Epithelial cell of esophagus (primary cell): ENCODE measurements at regions not wholly inside any gene's neighbourhood (a gene's known extent, or its start where the extent isn't known, plus 50 kb on each side); places are given as distances from the start of the nearest gene placed in this dataset.

Experiments
- DNase-seq: peaks from one replicate; pipeline ENCODE4 v3.0.0; 2010; ENCODE audit warnings: low read depth
- H3K4me3 ChIP-seq: 2 replicates; pipeline ENCODE4 v1.5.1; 2011; ENCODE audit warnings: mild to moderate bottlenecking, low read length, control low read depth
- CTCF ChIP-seq: IDR thresholded peaks from 2 replicates; pipeline ENCODE4 v1.5.1; 2011; ENCODE audit warnings: low read depth, mild to moderate bottlenecking, low read length, control low read depth, inconsistent platforms; ENCODE audit not compliant: insufficient read depth; ENCODE audit errors: missing control alignments

GRCh38 chr6:121649951-121650350, 214.5 kb downstream of the GJA1 start:
- no peak for TF ChIP-seq CTCF
- no peak for DNase-seq
- no peak overlapping the region for H3K4me3 ChIP-seq

- no peak for TF ChIP-seq CTCF
- H3K4me3 ChIP-seq: no peak overlapping the region
- DNase-seq: no peak
Observed at GRCh38 chr6:121651420-121651819, 216.0 kb downstream of the GJA1 start.

- TF ChIP-seq CTCF: no peak
- no peak overlapping the region for H3K4me3 ChIP-seq
- DNase-seq: no peak
Observed at GRCh38 chr6:121652223-121652622, 216.8 kb downstream of the GJA1 start.

GRCh38 chr6:121652726-121653623, 217.5 kb downstream of the GJA1 start:
- H3K4me3 ChIP-seq: no peak overlapping the region
- no peak for TF ChIP-seq CTCF
- DNase-seq: peak; percentile 85

- TF ChIP-seq CTCF: no peak
- H3K4me3 ChIP-seq: no peak overlapping the region
- no peak for DNase-seq
Observed at GRCh38 chr6:121653624-121654008, 218.2 kb downstream of the GJA1 start.

GRCh38 chr6:121657972-121658371, 222.5 kb downstream of the GJA1 start:
- no peak overlapping the region for H3K4me3 ChIP-seq
- no peak for DNase-seq
- TF ChIP-seq CTCF: no peak

- no peak for DNase-seq
- no peak for TF ChIP-seq CTCF
- no peak overlapping the region for H3K4me3 ChIP-seq
Observed at GRCh38 chr6:121660277-121660676, 224.8 kb downstream of the GJA1 start.
